SHP77 (cell line): ENCODE measurements at regions not wholly inside any gene's neighbourhood (a gene's known extent, or its start where the extent isn't known, plus 50 kb on each side); places are given as distances from the start of the nearest gene placed in this dataset.
"Not testable (repeated sequence)": the region's sequence is repeated elsewhere in the genome, so short reads cannot be mapped to it uniquely, and the experiment has no call there.

Source experiments
- DNase-seq, 2 experiments: peaks; one replicate each; lab custom pipeline; 2025; lab: John Stamatoyannopoulos, UW

- no peak for DNase-seq
These were observed 1124.0 kb upstream of the TENM3 start for GRCh38 chr4:181119186-181119585.

GRCh38 chr4:181121733-181122132 lies 1121.5 kb upstream of the TENM3 start:
- no peak for DNase-seq

- DNase-seq: no peak
These were observed 1116.0 kb upstream of the TENM3 start for GRCh38 chr4:181127171-181127570.

- not testable (repeated sequence) for DNase-seq
These were observed 1112.9 kb upstream of the TENM3 start for GRCh38 chr4:181130317-181130716.

- no peak for DNase-seq
These were observed 1105.9 kb upstream of the TENM3 start for GRCh38 chr4:181137351-181137750.

GRCh38 chr4:181138116-181138515 lies 1105.1 kb upstream of the TENM3 start:
- DNase-seq: no peak

GRCh38 chr4:181140037-181140603 lies 1103.1 kb upstream of the TENM3 start:
- no peak for DNase-seq

GRCh38 chr4:181143250-181143854 lies 1099.8 kb upstream of the TENM3 start:
- DNase-seq: peak; percentile 20 to 44

- no peak for DNase-seq
These were observed 1097.2 kb upstream of the TENM3 start for GRCh38 chr4:181146051-181146450.

GRCh38 chr4:181147416-181147951 lies 1095.7 kb upstream of the TENM3 start:
- DNase-seq: no peak

GRCh38 chr4:181148470-181148869 lies 1094.7 kb upstream of the TENM3 start:
- no peak for DNase-seq

GRCh38 chr4:181150191-181150590 lies 1093.0 kb upstream of the TENM3 start:
- DNase-seq: peak; percentile 10 to 41

- no peak for DNase-seq
These were observed 1091.3 kb upstream of the TENM3 start for GRCh38 chr4:181151856-181152255.

- no peak for DNase-seq
These were observed 1085.6 kb upstream of the TENM3 start for GRCh38 chr4:181157647-181158046.

- DNase-seq: no peak
These were observed 1084.2 kb upstream of the TENM3 start for GRCh38 chr4:181158971-181159370.

GRCh38 chr4:181161669-181162068 lies 1081.5 kb upstream of the TENM3 start:
- DNase-seq: no peak

GRCh38 chr4:181162266-181162665 lies 1080.9 kb upstream of the TENM3 start:
- no peak for DNase-seq

- no peak for DNase-seq
These were observed 1080.5 kb upstream of the TENM3 start for GRCh38 chr4:181162676-181163075.

- no peak for DNase-seq
These were observed 1076.3 kb upstream of the TENM3 start for GRCh38 chr4:181166742-181167399.

GRCh38 chr4:181168011-181168805 lies 1075.0 kb upstream of the TENM3 start:
- DNase-seq: no peak

GRCh38 chr4:181173046-181173445 lies 1070.2 kb upstream of the TENM3 start:
- DNase-seq: no peak

GRCh38 chr4:181176306-181176705 lies 1066.9 kb upstream of the TENM3 start:
- DNase-seq: no peak
